WTC11 (cell line): ENCODE measurements at regions not wholly inside any gene's neighbourhood (a gene's known extent, or its start where the extent isn't known, plus 50 kb on each side); places are given as distances from the start of the nearest gene placed in this dataset.
"Not testable (repeated sequence)": the region's sequence is repeated elsewhere in the genome, so short reads cannot be mapped to it uniquely, and the experiment has no call there.

ENCODE experiments used
- ATAC-seq: fragments of 200-7000 bp; cut with Tn5 transposase; 2 replicates; pipeline ENCODE4 v1.10.0; 2021; ENCODE audit warnings: mild to moderate bottlenecking, moderate library complexity
- CTCF ChIA-PET: fragments of 300-600 bp; sonication (Branson Sonifier 250); formaldehyde crosslinking; loops from one replicate; lab custom pipeline; 2021; ENCODE audit warnings: antibody characterized with exemption; lab: Charles Lee
- POLR2A ChIA-PET: fragments of 350-600 bp; sonication (Branson Sonifier 250); formaldehyde crosslinking; loops from one replicate; lab custom pipeline; 2021; ENCODE audit warnings: antibody characterized with exemption; lab: Charles Lee
- DNase-seq: peaks from one replicate; pipeline ENCODE4 v3.0.0; 2021; ENCODE audit warnings: low spot score
- H3K27ac Mint-ChIP-seq: 2 replicates; pipeline ENCODE4 v1.8.0; 2021; ENCODE audit warnings: mixed read lengths
- H3K27me3 Mint-ChIP-seq: 2 replicates; pipeline ENCODE4 v1.8.0; 2021; ENCODE audit warnings: low read depth, mild to moderate bottlenecking, moderate library complexity, mixed read lengths
- H3K36me3 Mint-ChIP-seq: 2 replicates; pipeline ENCODE4 v1.8.0; 2021; ENCODE audit warnings: mixed read lengths
- H3K4me1 Mint-ChIP-seq: 2 replicates; pipeline ENCODE4 v1.8.0; 2022; ENCODE audit warnings: mixed read lengths
- H3K4me3 Mint-ChIP-seq: 2 replicates; pipeline ENCODE4 v1.8.0; 2021; ENCODE audit warnings: mild to moderate bottlenecking, moderate library complexity, mixed read lengths
- H3K9me3 Mint-ChIP-seq: 2 replicates; pipeline ENCODE4 v1.8.0; 2021; ENCODE audit warnings: mixed read lengths
- ELF4 ChIP-seq: sonication (generic); formaldehyde crosslinking; IDR thresholded peaks from 2 replicates; pipeline ENCODE4 v1.8.1; 2022; ENCODE audit warnings: low read depth, mild to moderate bottlenecking, moderate library complexity, missing genetic modification reagents
- ERG ChIP-seq: fragments of 250-450 bp; sonication (Bioruptor Pico); IDR thresholded peaks from 2 replicates; pipeline ENCODE4 v1.8.0; 2021; ENCODE audit warnings: mild to moderate bottlenecking
- IRF1 ChIP-seq: sonication (generic); formaldehyde crosslinking; IDR thresholded peaks from 2 replicates; pipeline ENCODE4 v1.8.0; 2023; ENCODE audit warnings: missing genetic modification reagents
- JAZF1 ChIP-seq: fragments of 250-450 bp; sonication (Bioruptor Pico); IDR thresholded peaks from 2 replicates; pipeline ENCODE4 v1.9.0; 2021; ENCODE audit warnings: moderate library complexity, mild to moderate bottlenecking, inconsistent platforms
- MXD4 ChIP-seq: fragments of 250-450 bp; sonication (Bioruptor Pico); IDR thresholded peaks from 2 replicates; pipeline ENCODE4 v1.8.0; 2021; ENCODE audit warnings: mild to moderate bottlenecking, moderate library complexity, borderline replicate concordance
- NFATC4 ChIP-seq: fragments of 250-450 bp; sonication (Bioruptor Pico); IDR thresholded peaks from 2 replicates; pipeline ENCODE4 v1.9.0; 2021; ENCODE audit warnings: mild to moderate bottlenecking
- OVOL2 ChIP-seq: fragments of 250-450 bp; sonication (Bioruptor Pico); IDR thresholded peaks from 2 replicates; pipeline ENCODE4 v1.9.0; 2021; ENCODE audit warnings: mild to moderate bottlenecking, borderline replicate concordance
- TCF7 ChIP-seq: sonication (generic); formaldehyde crosslinking; IDR thresholded peaks from 2 replicates; pipeline ENCODE4 v1.8.0; 2022; ENCODE audit warnings: mild to moderate bottlenecking, low read depth, missing genetic modification reagents, moderate library complexity
- ZBTB43 ChIP-seq: sonication (generic); formaldehyde crosslinking; IDR thresholded peaks from 2 replicates; pipeline ENCODE4 v1.8.1; 2023; ENCODE audit warnings: mild to moderate bottlenecking, missing genetic modification reagents
- ZNF232 ChIP-seq: sonication (generic); formaldehyde crosslinking; IDR thresholded peaks from 2 replicates; pipeline ENCODE4 v1.8.0; 2022; ENCODE audit warnings: mild to moderate bottlenecking, missing genetic modification reagents
- ZNF281 ChIP-seq: sonication (generic); formaldehyde crosslinking; IDR thresholded peaks from 2 replicates; pipeline ENCODE4 v1.8.0; 2023; ENCODE audit warnings: mild to moderate bottlenecking, missing genetic modification reagents
- ZNF396 ChIP-seq: fragments of 250-450 bp; sonication (Bioruptor Pico); IDR thresholded peaks from 2 replicates; pipeline ENCODE4 v1.8.0; 2021; ENCODE audit warnings: mild to moderate bottlenecking, moderate library complexity, borderline replicate concordance
- ZNF416 ChIP-seq: fragments of 250-450 bp; sonication (Bioruptor Pico); IDR thresholded peaks from 2 replicates; pipeline ENCODE4 v1.9.0; 2021; ENCODE audit warnings: mild to moderate bottlenecking, inconsistent platforms
- TF ChIP-seq, protein P1 (sequence below): sonication (generic); formaldehyde crosslinking; IDR thresholded peaks from 2 replicates; pipeline ENCODE4 v1.8.1; 2022; ENCODE audit warnings: missing genetic modification reagents, borderline replicate concordance
- TF ChIP-seq, protein P2 (sequence below): sonication (generic); formaldehyde crosslinking; IDR thresholded peaks from 2 replicates; pipeline ENCODE4 v1.8.1; 2023; ENCODE audit warnings: mild to moderate bottlenecking, missing genetic modification reagents

DNA sequence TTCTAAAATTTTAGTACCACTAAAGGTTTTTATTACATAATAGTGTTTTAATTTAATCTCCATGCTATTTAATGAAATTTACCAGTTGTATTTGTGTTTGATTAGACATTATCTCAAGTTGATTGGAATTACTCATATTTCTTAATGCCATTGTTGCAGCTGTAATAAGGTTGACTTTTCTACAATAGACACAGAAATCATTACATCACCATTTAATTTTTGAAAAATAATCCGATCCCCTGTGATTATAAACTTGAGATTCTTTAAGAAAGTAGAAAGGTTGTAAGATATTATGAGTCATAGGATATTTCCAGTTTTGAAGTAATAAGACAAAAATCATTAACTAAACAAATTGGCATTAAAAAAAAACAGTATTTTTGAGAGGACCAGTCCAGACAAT, 161.4 kb downstream of the PRL start:
- Mint-ChIP-seq H3K4me3 (no peak overlapping the region), H3K4me1 (peaks cover 16% of the 10 kb centered on the region), H3K27ac (no peak overlapping the region), H3K27me3 (no peaks in the 10 kb centered on the region), H3K9me3 (peaks cover 24% of the 10 kb centered on the region), H3K36me3 (peaks cover 41% of the 10 kb centered on the region)
- TF ChIP-seq, protein P1, sequence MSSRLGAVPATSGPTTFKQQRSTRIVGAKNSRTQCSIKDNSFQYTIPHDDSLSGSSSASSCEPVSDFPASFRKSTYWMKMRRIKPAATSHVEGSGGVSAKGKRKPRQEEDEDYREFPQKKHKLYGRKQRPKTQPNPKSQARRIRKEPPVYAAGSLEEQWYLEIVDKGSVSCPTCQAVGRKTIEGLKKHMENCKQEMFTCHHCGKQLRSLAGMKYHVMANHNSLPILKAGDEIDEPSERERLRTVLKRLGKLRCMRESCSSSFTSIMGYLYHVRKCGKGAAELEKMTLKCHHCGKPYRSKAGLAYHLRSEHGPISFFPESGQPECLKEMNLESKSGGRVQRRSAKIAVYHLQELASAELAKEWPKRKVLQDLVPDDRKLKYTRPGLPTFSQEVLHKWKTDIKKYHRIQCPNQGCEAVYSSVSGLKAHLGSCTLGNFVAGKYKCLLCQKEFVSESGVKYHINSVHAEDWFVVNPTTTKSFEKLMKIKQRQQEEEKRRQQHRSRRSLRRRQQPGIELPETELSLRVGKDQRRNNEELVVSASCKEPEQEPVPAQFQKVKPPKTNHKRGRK (CRISPR knock-in tag) = no peak
- ATAC-seq (no peak), DNase-seq (no peak)
- CTCF ChIA-PET = no interaction called here
- POLR2A ChIA-PET = no interaction called here

GRCh38 chr6:22140736-22141135, 156.1 kb downstream of the PRL start:
- H3K27ac Mint-ChIP-seq = peak overlapping the region; percentile 89; the same call in 1 of the 2 replicates

GRCh38 chr6:22141241-22141745, 155.5 kb downstream of the PRL start:
- no peaks in the 10 kb centered on the region for H3K36me3 Mint-ChIP-seq

More at GRCh38 chr6:22140736-22141135, 156.1 kb downstream of the PRL start:
- ATAC-seq, H3K36me3 Mint-ChIP-seq, CTCF ChIA-PET, H3K9me3 Mint-ChIP-seq, H3K27me3 Mint-ChIP-seq, DNase-seq, H3K4me3 Mint-ChIP-seq, POLR2A ChIA-PET: not testable (repeated sequence)
- H3K4me1 Mint-ChIP-seq = peaks cover 27% of the 10 kb centered on the region

More at GRCh38 chr6:22141241-22141745, 155.5 kb downstream of the PRL start:
- peaks cover 3% of the 10 kb centered on the region; the same call in 1 of the 2 replicates for H3K9me3 Mint-ChIP-seq
- ChIA-PET CTCF (no interaction called here), POLR2A (no interaction called here)
- TF ChIP-seq ZBTB43 (no peak), TCF7 (no peak), ZNF281 (no peak), ZNF396 (no peak), MXD4 (CRISPR knock-in tag) (no peak), ELF4 (CRISPR knock-in tag) (no peak), NFATC4 (no peak), JAZF1 (no peak), ERG (no peak), ZNF416 (no peak), OVOL2 (CRISPR knock-in tag) (no peak), IRF1 (CRISPR knock-in tag) (no peak), ZNF232 (CRISPR knock-in tag) (no peak)
- TF ChIP-seq, protein P2, sequence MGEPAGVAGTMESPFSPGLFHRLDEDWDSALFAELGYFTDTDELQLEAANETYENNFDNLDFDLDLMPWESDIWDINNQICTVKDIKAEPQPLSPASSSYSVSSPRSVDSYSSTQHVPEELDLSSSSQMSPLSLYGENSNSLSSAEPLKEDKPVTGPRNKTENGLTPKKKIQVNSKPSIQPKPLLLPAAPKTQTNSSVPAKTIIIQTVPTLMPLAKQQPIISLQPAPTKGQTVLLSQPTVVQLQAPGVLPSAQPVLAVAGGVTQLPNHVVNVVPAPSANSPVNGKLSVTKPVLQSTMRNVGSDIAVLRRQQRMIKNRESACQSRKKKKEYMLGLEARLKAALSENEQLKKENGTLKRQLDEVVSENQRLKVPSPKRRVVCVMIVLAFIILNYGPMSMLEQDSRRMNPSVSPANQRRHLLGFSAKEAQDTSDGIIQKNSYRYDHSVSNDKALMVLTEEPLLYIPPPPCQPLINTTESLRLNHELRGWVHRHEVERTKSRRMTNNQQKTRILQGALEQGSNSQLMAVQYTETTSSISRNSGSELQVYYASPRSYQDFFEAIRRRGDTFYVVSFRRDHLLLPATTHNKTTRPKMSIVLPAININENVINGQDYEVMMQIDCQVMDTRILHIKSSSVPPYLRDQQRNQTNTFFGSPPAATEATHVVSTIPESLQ (CRISPR knock-in tag) = no peak
- H3K27ac Mint-ChIP-seq = peak overlapping the region; percentile 89
- no peak overlapping the region for H3K4me3 Mint-ChIP-seq
- DNase-seq (no peak), ATAC-seq (no peak)
- peaks cover 33% of the 10 kb centered on the region for H3K4me1 Mint-ChIP-seq
- no peaks in the 10 kb centered on the region for H3K27me3 Mint-ChIP-seq
